ENCODE measurements at regions not wholly inside any gene's neighbourhood (a gene's known extent, or its start where the extent isn't known, plus 50 kb on each side); places are given as distances from the start of the nearest gene placed in this dataset.
"Not testable (repeated sequence)": the region's sequence is repeated elsewhere in the genome, so short reads cannot be mapped to it uniquely, and the experiment has no call there.

DNA sequence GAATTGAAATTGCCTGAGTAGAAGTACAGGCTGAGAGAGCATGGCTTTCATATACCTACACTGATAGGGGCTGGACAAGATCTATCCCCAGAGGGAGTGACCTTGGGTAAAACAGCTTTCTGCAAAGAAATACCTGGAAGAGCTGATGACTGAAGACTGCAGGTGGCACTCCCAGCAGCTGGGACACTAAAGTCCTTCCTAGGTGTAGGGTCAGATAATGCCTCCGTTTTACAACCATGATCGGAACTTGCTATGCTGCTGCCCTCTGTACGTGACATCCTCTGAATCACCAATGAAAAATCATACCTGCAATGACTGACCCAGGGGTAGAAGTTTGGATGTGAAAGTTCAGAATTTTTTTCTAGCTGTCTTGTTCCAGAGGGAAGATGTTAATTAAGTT lies 107.2 kb upstream of the WDR1 start:
- Mint-ChIP-seq H3K27me3 (ENCODE audit: low read depth) (no peaks in the 10 kb centered on the region), H3K4me1 (ENCODE audit: low read depth) (no peaks in the 10 kb centered on the region), H3K36me3 (ENCODE audit: low read depth) (no peaks in the 10 kb centered on the region), H3K9me3 (ENCODE audit: low read depth) (peaks cover 2% of the 10 kb centered on the region), H3K4me3 (ENCODE audit: unreplicated experiment) (no peak overlapping the region), H3K27ac (ENCODE audit: unreplicated experiment) (no peak overlapping the region)
- DNase-seq (ENCODE audit: low spot score) = no peak
- TF ChIP-seq, protein P1, sequence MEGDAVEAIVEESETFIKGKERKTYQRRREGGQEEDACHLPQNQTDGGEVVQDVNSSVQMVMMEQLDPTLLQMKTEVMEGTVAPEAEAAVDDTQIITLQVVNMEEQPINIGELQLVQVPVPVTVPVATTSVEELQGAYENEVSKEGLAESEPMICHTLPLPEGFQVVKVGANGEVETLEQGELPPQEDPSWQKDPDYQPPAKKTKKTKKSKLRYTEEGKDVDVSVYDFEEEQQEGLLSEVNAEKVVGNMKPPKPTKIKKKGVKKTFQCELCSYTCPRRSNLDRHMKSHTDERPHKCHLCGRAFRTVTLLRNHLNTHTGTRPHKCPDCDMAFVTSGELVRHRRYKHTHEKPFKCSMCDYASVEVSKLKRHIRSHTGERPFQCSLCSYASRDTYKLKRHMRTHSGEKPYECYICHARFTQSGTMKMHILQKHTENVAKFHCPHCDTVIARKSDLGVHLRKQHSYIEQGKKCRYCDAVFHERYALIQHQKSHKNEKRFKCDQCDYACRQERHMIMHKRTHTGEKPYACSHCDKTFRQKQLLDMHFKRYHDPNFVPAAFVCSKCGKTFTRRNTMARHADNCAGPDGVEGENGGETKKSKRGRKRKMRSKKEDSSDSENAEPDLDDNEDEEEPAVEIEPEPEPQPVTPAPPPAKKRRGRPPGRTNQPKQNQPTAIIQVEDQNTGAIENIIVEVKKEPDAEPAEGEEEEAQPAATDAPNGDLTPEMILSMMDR (IDR thresholded peaks at IDR 0.05) = no peak

DNA sequence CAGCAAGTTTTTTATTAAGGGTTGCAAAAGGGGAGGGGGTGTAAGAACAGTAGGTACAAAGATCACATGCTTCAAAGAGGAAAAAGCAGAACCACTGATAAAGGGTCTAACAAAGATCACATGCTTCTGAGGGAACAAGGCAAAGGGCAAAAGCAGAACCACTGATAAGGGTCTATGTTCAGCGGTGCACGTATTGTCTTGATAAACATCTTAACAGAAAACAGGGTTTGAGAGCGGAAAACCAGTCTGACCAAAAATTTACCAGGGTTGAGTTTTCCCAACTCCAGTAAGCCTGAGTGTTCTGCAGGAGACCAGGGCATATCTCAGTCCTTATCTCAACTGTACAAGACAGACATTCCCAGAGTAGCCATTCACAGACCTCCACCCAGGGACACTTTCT lies 96.9 kb upstream of the WDR1 start:
- H3K36me3 Mint-ChIP-seq (ENCODE audit: low read depth); H3K27ac Mint-ChIP-seq (ENCODE audit: unreplicated experiment); DNase-seq (ENCODE audit: low spot score); H3K27me3 Mint-ChIP-seq (ENCODE audit: low read depth); H3K4me3 Mint-ChIP-seq (ENCODE audit: unreplicated experiment); H3K4me1 Mint-ChIP-seq (ENCODE audit: low read depth); H3K9me3 Mint-ChIP-seq (ENCODE audit: low read depth): not testable (repeated sequence)

DNA sequence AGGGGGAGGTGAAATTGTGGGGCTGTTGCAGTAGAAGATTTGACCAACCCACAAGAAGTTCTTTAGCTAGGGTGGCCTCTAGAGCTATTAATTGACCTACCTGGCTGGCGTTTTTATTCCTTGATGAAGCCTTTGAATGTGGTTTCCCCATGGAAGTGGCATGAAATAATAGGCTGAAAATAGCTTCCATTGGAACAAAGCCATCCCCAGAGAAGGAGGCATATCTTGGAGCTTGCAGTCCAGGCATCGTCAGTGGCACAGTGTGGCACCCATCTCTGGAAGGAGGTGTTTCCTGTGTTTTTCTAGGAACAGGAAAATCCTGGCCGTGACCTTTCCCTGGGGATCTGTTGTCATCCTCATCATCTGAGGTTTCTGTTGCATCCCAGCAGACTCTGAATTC lies 96.3 kb upstream of the WDR1 start:
- no peaks in the 10 kb centered on the region for H3K4me1 Mint-ChIP-seq (ENCODE audit: low read depth)

DNA sequence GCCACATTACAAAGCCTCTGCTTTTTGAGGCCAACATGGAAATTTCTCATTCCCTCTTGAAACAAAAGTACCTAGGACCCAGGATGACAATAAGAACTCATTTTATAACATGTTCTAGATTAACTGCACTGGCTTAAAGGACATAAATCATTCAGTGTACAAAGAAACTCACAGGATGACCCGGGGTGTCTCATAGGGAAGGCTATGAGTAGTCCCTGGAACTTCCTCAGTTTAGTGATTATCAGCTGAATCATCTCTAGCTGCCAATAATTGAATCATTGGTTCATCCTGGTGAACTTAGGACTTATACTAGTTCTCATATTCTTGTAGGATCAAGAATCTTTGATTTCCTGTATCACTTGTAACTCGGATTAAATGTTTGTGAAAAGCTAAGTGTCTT lies 95.8 kb upstream of the WDR1 start:
- Mint-ChIP-seq H3K27ac (ENCODE audit: unreplicated experiment) (no peak overlapping the region), H3K27me3 (ENCODE audit: low read depth) (no peaks in the 10 kb centered on the region)

More for the DNA sequence above, 96.3 kb upstream of the WDR1 start:
- Mint-ChIP-seq H3K36me3 (ENCODE audit: low read depth) (no peaks in the 10 kb centered on the region), H3K4me3 (ENCODE audit: unreplicated experiment) (no peak overlapping the region), H3K27me3 (ENCODE audit: low read depth) (no peaks in the 10 kb centered on the region), H3K9me3 (ENCODE audit: low read depth) (no peaks in the 10 kb centered on the region), H3K27ac (ENCODE audit: unreplicated experiment) (no peak overlapping the region)
- no peak for DNase-seq (ENCODE audit: low spot score)
- TF ChIP-seq, protein P1 (IDR thresholded peaks at IDR 0.05) = no peak

DNA sequence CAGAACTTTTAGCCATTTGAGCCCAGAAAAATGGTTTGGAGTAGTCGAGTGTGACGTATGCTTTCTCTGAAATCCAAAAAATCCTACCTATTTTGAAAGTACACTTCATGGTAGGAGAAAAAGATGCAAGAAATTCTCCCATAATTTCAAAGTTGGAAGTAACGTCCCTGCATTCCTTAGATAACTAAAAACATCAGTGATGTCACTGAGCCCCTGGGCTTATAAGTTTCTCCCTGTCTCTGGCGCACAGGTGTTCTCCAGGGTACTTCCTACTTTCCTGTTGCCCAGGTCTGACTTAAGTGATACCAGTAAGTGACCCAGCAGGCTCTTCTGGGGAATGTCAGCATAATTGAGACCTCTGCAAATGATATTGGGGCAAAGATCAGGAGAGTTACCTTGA lies 90.5 kb upstream of the WDR1 start:
- TF ChIP-seq, protein P1 (IDR thresholded peaks at IDR 0.05) = no peak
- peaks cover 3% of the 10 kb centered on the region for H3K27me3 Mint-ChIP-seq (ENCODE audit: low read depth)
- no peak for DNase-seq (ENCODE audit: low spot score)
- H3K36me3 Mint-ChIP-seq (ENCODE audit: low read depth) = no peaks in the 10 kb centered on the region
- no peaks in the 10 kb centered on the region for H3K9me3 Mint-ChIP-seq (ENCODE audit: low read depth)
- H3K4me1 Mint-ChIP-seq (ENCODE audit: low read depth) = no peaks in the 10 kb centered on the region
- no peak overlapping the region for H3K4me3 Mint-ChIP-seq (ENCODE audit: unreplicated experiment)
- H3K27ac Mint-ChIP-seq (ENCODE audit: unreplicated experiment) = no peak overlapping the region

More for the DNA sequence above, 95.8 kb upstream of the WDR1 start:
- Mint-ChIP-seq H3K4me3 (ENCODE audit: unreplicated experiment) (no peak overlapping the region), H3K4me1 (ENCODE audit: low read depth) (no peaks in the 10 kb centered on the region), H3K9me3 (ENCODE audit: low read depth) (no peaks in the 10 kb centered on the region), H3K36me3 (ENCODE audit: low read depth) (no peaks in the 10 kb centered on the region)
- TF ChIP-seq, protein P1 (IDR thresholded peaks at IDR 0.05) = no peak
- no peak for DNase-seq (ENCODE audit: low spot score)

DNA sequence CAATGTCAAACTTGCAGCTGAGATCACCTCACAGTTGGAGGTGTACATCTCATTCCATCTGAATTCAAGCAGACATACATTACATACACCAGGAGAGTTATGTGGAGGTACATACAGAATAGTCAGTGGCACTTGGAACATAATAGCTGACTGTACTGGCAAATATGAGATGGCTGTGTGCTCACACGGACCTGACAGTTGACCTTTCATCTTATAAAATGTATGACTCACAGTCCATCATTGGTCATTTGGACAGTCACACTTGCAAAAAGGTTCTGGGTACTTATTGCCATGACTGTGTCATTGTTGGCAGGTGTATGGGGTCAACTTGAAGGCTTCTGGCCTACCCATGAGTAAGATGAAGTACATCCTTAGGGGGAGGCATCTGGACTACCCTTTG lies 88.6 kb upstream of the WDR1 start:
- no peak overlapping the region for H3K27ac Mint-ChIP-seq (ENCODE audit: unreplicated experiment)
- H3K9me3 Mint-ChIP-seq (ENCODE audit: low read depth) = no peaks in the 10 kb centered on the region
- peaks cover 3% of the 10 kb centered on the region for H3K27me3 Mint-ChIP-seq (ENCODE audit: low read depth)
- H3K4me1 Mint-ChIP-seq (ENCODE audit: low read depth) = no peaks in the 10 kb centered on the region
- TF ChIP-seq, protein P1 (IDR thresholded peaks at IDR 0.05) = no peak
- no peak overlapping the region for H3K4me3 Mint-ChIP-seq (ENCODE audit: unreplicated experiment)
- DNase-seq (ENCODE audit: low spot score) = no peak
- H3K36me3 Mint-ChIP-seq (ENCODE audit: low read depth) = no peaks in the 10 kb centered on the region

Measured in chondrocyte (in vitro differentiated cells).